Tibial nerve (tissue), 4 donors: ENCODE measurements at regions not wholly inside any gene's neighbourhood (a gene's known extent, or its start where the extent isn't known, plus 50 kb on each side); places are given as distances from the start of the nearest gene placed in this dataset.

Experiments used
- EP300 ChIP-seq, 2 donors: sonication (generic); formaldehyde crosslinking; IDR thresholded peaks; one replicate each; pipeline ENCODE4 v1.6.1; 2017; ENCODE audit warnings: antibody characterized with exemption in 2 of 2, mild to moderate bottlenecking in 1 of 2
- POLR2A ChIP-seq, 2 donors: fragments of 450-650 bp; IDR thresholded peaks; one replicate each; pipeline ENCODE4 v1.6.1; 2017; ENCODE audit warnings: antibody characterized with exemption in 2 of 2, mild to moderate bottlenecking in 2 of 2, moderate library complexity in 2 of 2
- TF ChIP-seq, protein P1 (sequence below), 5 experiments: fragments of 200-600 bp in 3 of 5; fragments of 450-650 bp in 2 of 5; sonication (generic) in 3 of 5; IDR thresholded peaks; one replicate each; pipeline ENCODE4 v1.5.1; 2016 to 2019; ENCODE audit warnings: antibody characterized with exemption in 5 of 5, mild to moderate bottlenecking in 3 of 5, moderate library complexity in 2 of 5

GRCh38 chr18:9047715-9048114 is 54.8 kb upstream of the NDUFV2 start:
- no peak for TF ChIP-seq POLR2A (IDR thresholded peaks at IDR 0.05)
- TF ChIP-seq, protein P1, sequence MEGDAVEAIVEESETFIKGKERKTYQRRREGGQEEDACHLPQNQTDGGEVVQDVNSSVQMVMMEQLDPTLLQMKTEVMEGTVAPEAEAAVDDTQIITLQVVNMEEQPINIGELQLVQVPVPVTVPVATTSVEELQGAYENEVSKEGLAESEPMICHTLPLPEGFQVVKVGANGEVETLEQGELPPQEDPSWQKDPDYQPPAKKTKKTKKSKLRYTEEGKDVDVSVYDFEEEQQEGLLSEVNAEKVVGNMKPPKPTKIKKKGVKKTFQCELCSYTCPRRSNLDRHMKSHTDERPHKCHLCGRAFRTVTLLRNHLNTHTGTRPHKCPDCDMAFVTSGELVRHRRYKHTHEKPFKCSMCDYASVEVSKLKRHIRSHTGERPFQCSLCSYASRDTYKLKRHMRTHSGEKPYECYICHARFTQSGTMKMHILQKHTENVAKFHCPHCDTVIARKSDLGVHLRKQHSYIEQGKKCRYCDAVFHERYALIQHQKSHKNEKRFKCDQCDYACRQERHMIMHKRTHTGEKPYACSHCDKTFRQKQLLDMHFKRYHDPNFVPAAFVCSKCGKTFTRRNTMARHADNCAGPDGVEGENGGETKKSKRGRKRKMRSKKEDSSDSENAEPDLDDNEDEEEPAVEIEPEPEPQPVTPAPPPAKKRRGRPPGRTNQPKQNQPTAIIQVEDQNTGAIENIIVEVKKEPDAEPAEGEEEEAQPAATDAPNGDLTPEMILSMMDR (IDR thresholded peaks at IDR 0.05): no peak
- TF ChIP-seq EP300 (IDR thresholded peaks at IDR 0.05): no peak
